ENCODE measurements at regions not wholly inside any gene's neighbourhood (a gene's known extent, or its start where the extent isn't known, plus 50 kb on each side); places are given as distances from the start of the nearest gene placed in this dataset.
"Not testable (repeated sequence)": the region's sequence is repeated elsewhere in the genome, so short reads cannot be mapped to it uniquely, and the experiment has no call there.

GRCh38 chr2:176562359-176563078, 293.3 kb downstream of the MTX2 start:
- Mint-ChIP-seq H3K27ac (no peak overlapping the region), H3K36me3 (no peaks in the 10 kb centered on the region), H3K4me1 (no peaks in the 10 kb centered on the region), H3K4me3 (no peak overlapping the region), H3K9me3 (no peaks in the 10 kb centered on the region), H3K27me3 (peaks cover 31 to 48% of the 10 kb centered on the region in 2 donors)
- ATAC-seq (replicated peaks) (no peak), DNase-seq (no peak)

GRCh38 chr2:176565641-176566323, 296.5 kb downstream of the MTX2 start:
- H3K4me3 Mint-ChIP-seq = no peak overlapping the region
- no peak overlapping the region for H3K27ac Mint-ChIP-seq
- ATAC-seq (replicated peaks) = no peak

GRCh38 chr2:176566496-176566895, 297.3 kb downstream of the MTX2 start:
- Mint-ChIP-seq H3K9me3 (no peaks in the 10 kb centered on the region), H3K27me3 (peaks cover 21 to 30% of the 10 kb centered on the region in 2 donors), H3K36me3 (no peaks in the 10 kb centered on the region), H3K4me3 (no peak overlapping the region), H3K4me1 (no peaks in the 10 kb centered on the region), H3K27ac (no peak overlapping the region)
- ATAC-seq (replicated peaks) (no peak), DNase-seq (no peak)

More at GRCh38 chr2:176565641-176566323, 296.5 kb downstream of the MTX2 start:
- H3K36me3 Mint-ChIP-seq = no peaks in the 10 kb centered on the region
- DNase-seq = no peak
- H3K4me1 Mint-ChIP-seq = no peaks in the 10 kb centered on the region
- peaks cover 21 to 34% of the 10 kb centered on the region in 2 donors for H3K27me3 Mint-ChIP-seq
- no peaks in the 10 kb centered on the region for H3K9me3 Mint-ChIP-seq

- Mint-ChIP-seq H3K9me3 (no peaks in the 10 kb centered on the region), H3K36me3 (no peaks in the 10 kb centered on the region), H3K4me1 (no peaks in the 10 kb centered on the region), H3K27ac (no peak overlapping the region), H3K4me3 (no peak overlapping the region), H3K27me3 (peaks cover 23 to 29% of the 10 kb centered on the region in 2 donors)
- DNase-seq (no peak), ATAC-seq (replicated peaks) (no peak)
Observed at GRCh38 chr2:176566961-176567360, 297.7 kb downstream of the MTX2 start.

GRCh38 chr2:176567361-176567760, 298.1 kb downstream of the MTX2 start:
- ATAC-seq (replicated peaks) (no peak), DNase-seq (no peak)
- Mint-ChIP-seq H3K9me3 (no peaks in the 10 kb centered on the region), H3K4me3 (no peak overlapping the region), H3K27me3 (peaks cover 25 to 26% of the 10 kb centered on the region in 2 donors), H3K4me1 (no peaks in the 10 kb centered on the region), H3K27ac (no peak overlapping the region), H3K36me3 (no peaks in the 10 kb centered on the region)

GRCh38 chr2:176569574-176569973, 300.3 kb downstream of the MTX2 start:
- Mint-ChIP-seq H3K9me3 (no peaks in the 10 kb centered on the region), H3K27me3 (peaks cover 13 to 18% of the 10 kb centered on the region in 2 donors), H3K4me1 (no peaks in the 10 kb centered on the region), H3K36me3 (no peaks in the 10 kb centered on the region), H3K4me3 (no peak overlapping the region), H3K27ac (no peak overlapping the region)
- ATAC-seq (replicated peaks) (no peak), DNase-seq (no peak)

- peaks cover 0 to 4% of the 10 kb centered on the region in 2 donors for H3K9me3 Mint-ChIP-seq
- DNase-seq (no peak), ATAC-seq (replicated peaks) (no peak)
- H3K27ac Mint-ChIP-seq = no peak overlapping the region
- H3K4me3 Mint-ChIP-seq = no peak overlapping the region
- H3K36me3 Mint-ChIP-seq = no peaks in the 10 kb centered on the region
- no peaks in the 10 kb centered on the region for H3K4me1 Mint-ChIP-seq
- H3K27me3 Mint-ChIP-seq = peaks cover 15 to 29% of the 10 kb centered on the region in 2 donors
Observed at GRCh38 chr2:176573612-176574483, 304.6 kb downstream of the MTX2 start.

GRCh38 chr2:176574484-176575236, 305.4 kb downstream of the MTX2 start:
- ATAC-seq (replicated peaks) = no peak
- Mint-ChIP-seq H3K36me3 (no peaks in the 10 kb centered on the region), H3K4me1 (no peaks in the 10 kb centered on the region), H3K4me3 (no peak overlapping the region), H3K9me3 (peaks cover 2 to 4% of the 10 kb centered on the region in 2 donors), H3K27ac (no peak overlapping the region), H3K27me3 (peaks cover 19 to 32% of the 10 kb centered on the region in 2 donors)
- DNase-seq = no peak

- H3K27ac Mint-ChIP-seq = no peak overlapping the region
- H3K9me3 Mint-ChIP-seq = peaks cover 4% of the 10 kb centered on the region in 2 donors
- H3K4me1 Mint-ChIP-seq = no peaks in the 10 kb centered on the region
- H3K27me3 Mint-ChIP-seq = peaks cover 19 to 32% of the 10 kb centered on the region in 2 donors
- H3K4me3 Mint-ChIP-seq = no peak overlapping the region
- DNase-seq = no peak
- no peak for ATAC-seq (replicated peaks)
- H3K36me3 Mint-ChIP-seq = no peaks in the 10 kb centered on the region
Observed at GRCh38 chr2:176575237-176575744, 306.0 kb downstream of the MTX2 start.

GRCh38 chr2:176577054-176577453, 307.8 kb downstream of the MTX2 start:
- H3K27me3 Mint-ChIP-seq = peaks cover 17 to 32% of the 10 kb centered on the region in 2 donors
- no peaks in the 10 kb centered on the region for H3K4me1 Mint-ChIP-seq
- H3K4me3 Mint-ChIP-seq = no peak overlapping the region
- DNase-seq (no peak), ATAC-seq (replicated peaks) (no peak)
- peaks cover 4% of the 10 kb centered on the region in 2 donors for H3K9me3 Mint-ChIP-seq
- no peaks in the 10 kb centered on the region for H3K36me3 Mint-ChIP-seq
- no peak overlapping the region for H3K27ac Mint-ChIP-seq

- H3K9me3 Mint-ChIP-seq; DNase-seq; ATAC-seq (replicated peaks); H3K4me1 Mint-ChIP-seq; H3K27ac Mint-ChIP-seq; H3K36me3 Mint-ChIP-seq; H3K4me3 Mint-ChIP-seq: not testable (repeated sequence)
- H3K27me3 Mint-ChIP-seq = peaks cover 20 to 32% of the 10 kb centered on the region in 2 donors
Observed at GRCh38 chr2:176578292-176578691, 309.1 kb downstream of the MTX2 start.

GRCh38 chr2:176579608-176580007, 310.4 kb downstream of the MTX2 start:
- H3K27me3 Mint-ChIP-seq = peaks cover 19 to 32% of the 10 kb centered on the region in 2 donors
- no peak for ATAC-seq (replicated peaks)
- H3K9me3 Mint-ChIP-seq = peaks cover 4% of the 10 kb centered on the region in 2 donors
- H3K36me3 Mint-ChIP-seq = no peaks in the 10 kb centered on the region
- no peak overlapping the region for H3K27ac Mint-ChIP-seq
- DNase-seq = no peak
- H3K4me1 Mint-ChIP-seq = no peaks in the 10 kb centered on the region
- no peak overlapping the region for H3K4me3 Mint-ChIP-seq

- DNase-seq = no peak
- Mint-ChIP-seq H3K27ac (no peak overlapping the region), H3K36me3 (no peaks in the 10 kb centered on the region), H3K9me3 (peaks cover 4% of the 10 kb centered on the region in 2 donors), H3K27me3 (peaks cover 23 to 34% of the 10 kb centered on the region in 2 donors), H3K4me3 (no peak overlapping the region), H3K4me1 (no peaks in the 10 kb centered on the region)
- no peak for ATAC-seq (replicated peaks)
Observed at GRCh38 chr2:176581557-176582165, 312.4 kb downstream of the MTX2 start.
